SK-N-SH treated with all-trans-retinoic acid at 6 μM for 48 hours (cell line): ENCODE measurements at regions not wholly inside any gene's neighbourhood (a gene's known extent, or its start where the extent isn't known, plus 50 kb on each side); places are given as distances from the start of the nearest gene placed in this dataset.

Source experiments
- PATZ1 ChIP-seq: fragments of 250-450 bp; sonication (Bioruptor Pico); IDR thresholded peaks from 2 replicates; pipeline ENCODE4 v1.8.0; 2020; ENCODE audit warnings: mild to moderate bottlenecking, moderate library complexity, borderline replicate concordance
- ZFP3 ChIP-seq: fragments of 250-450 bp; sonication (Bioruptor Pico); IDR thresholded peaks from 2 replicates; pipeline ENCODE4 v1.5.0; 2020; ENCODE audit warnings: mild to moderate bottlenecking, moderate library complexity

- TF ChIP-seq ZFP3 (CRISPR knock-in tag) (no peak), PATZ1 (CRISPR knock-in tag) (no peak)
Observed at GRCh38 chr11:15807827-15808226, 548.5 kb downstream of the SOX6 start.
